ENCODE measurements at regions not wholly inside any gene's neighbourhood (a gene's known extent, or its start where the extent isn't known, plus 50 kb on each side); places are given as distances from the start of the nearest gene placed in this dataset.

DNA sequence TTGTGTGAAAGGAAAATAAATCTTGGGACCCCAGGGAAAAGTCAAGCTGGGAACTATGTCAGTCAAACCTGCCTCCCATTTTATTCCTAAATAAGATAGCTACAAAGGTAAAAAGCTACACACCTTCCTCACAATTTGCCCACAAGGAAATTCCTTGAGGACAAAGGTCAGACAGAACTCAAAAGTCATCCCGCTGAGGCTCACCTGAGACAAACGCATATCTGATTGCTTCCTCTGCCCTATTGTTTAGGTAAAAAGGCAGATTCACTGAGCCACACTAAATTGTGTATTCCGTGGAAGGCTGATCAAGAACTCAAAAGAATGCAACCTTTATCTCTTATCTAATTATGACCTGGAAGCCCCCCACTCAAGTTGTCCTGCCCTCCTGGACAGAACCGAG is 58.7 kb upstream of the MAML3 start:
- TF ChIP-seq ZC3H10 (CRISPR knock-in tag; IDR thresholded peaks at IDR 0.05) (no peak), TOX (CRISPR knock-in tag; IDR thresholded peaks at IDR 0.05; ENCODE audit: borderline replicate concordance) (no peak), CSDC2 (CRISPR knock-in tag; IDR thresholded peaks at IDR 0.05) (no peak), TCF4 (CRISPR knock-in tag; IDR thresholded peaks at IDR 0.05; ENCODE audit: borderline replicate concordance) (no peak), ZFP30 (CRISPR knock-in tag; IDR thresholded peaks at IDR 0.05) (no peak), ZNF70 (CRISPR knock-in tag; IDR thresholded peaks at IDR 0.05) (no peak), ARNTL (CRISPR knock-in tag; IDR thresholded peaks at IDR 0.05; ENCODE audit: borderline replicate concordance, low read depth) (no peak), ISL1 (CRISPR knock-in tag; IDR thresholded peaks at IDR 0.05) (no peak), RARB (CRISPR knock-in tag; IDR thresholded peaks at IDR 0.05) (no peak), ESRRG (CRISPR knock-in tag; IDR thresholded peaks at IDR 0.05) (no peak), ZFP3 (CRISPR knock-in tag; IDR thresholded peaks at IDR 0.05) (no peak), GLIS3 (CRISPR knock-in tag; IDR thresholded peaks at IDR 0.05) (no peak), ZNF565 (CRISPR knock-in tag; conservative IDR thresholded peaks at IDR 0.05; ENCODE audit: low read depth) (no peak), PATZ1 (CRISPR knock-in tag; IDR thresholded peaks at IDR 0.05; ENCODE audit: borderline replicate concordance) (no peak), BACH2 (CRISPR knock-in tag; IDR thresholded peaks at IDR 0.05; ENCODE audit: borderline replicate concordance) (no peak), OSR1 (CRISPR knock-in tag; IDR thresholded peaks at IDR 0.05) (no peak)
- TF ChIP-seq, protein P1, sequence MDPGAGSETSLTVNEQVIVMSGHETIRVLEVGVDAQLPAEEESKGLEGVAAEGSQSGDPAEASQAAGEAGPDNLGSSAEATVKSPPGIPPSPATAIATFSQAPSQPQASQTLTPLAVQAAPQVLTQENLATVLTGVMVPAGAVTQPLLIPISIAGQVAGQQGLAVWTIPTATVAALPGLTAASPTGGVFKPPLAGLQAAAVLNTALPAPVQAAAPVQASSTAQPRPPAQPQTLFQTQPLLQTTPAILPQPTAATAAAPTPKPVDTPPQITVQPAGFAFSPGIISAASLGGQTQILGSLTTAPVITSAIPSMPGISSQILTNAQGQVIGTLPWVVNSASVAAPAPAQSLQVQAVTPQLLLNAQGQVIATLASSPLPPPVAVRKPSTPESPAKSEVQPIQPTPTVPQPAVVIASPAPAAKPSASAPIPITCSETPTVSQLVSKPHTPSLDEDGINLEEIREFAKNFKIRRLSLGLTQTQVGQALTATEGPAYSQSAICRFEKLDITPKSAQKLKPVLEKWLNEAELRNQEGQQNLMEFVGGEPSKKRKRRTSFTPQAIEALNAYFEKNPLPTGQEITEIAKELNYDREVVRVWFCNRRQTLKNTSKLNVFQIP (CRISPR knock-in tag; IDR thresholded peaks at IDR 0.05; ENCODE audit: borderline replicate concordance, low read depth), result no peak
- TF ChIP-seq, protein P2, sequence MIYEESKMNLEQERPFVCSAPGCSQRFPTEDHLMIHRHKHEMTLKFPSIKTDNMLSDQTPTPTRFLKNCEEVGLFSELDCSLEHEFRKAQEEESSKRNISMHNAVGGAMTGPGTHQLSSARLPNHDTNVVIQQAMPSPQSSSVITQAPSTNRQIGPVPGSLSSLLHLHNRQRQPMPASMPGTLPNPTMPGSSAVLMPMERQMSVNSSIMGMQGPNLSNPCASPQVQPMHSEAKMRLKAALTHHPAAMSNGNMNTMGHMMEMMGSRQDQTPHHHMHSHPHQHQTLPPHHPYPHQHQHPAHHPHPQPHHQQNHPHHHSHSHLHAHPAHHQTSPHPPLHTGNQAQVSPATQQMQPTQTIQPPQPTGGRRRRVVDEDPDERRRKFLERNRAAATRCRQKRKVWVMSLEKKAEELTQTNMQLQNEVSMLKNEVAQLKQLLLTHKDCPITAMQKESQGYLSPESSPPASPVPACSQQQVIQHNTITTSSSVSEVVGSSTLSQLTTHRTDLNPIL (CRISPR knock-in tag; IDR thresholded peaks at IDR 0.05; ENCODE audit: low read depth), result no peak
- TF ChIP-seq, protein P3, sequence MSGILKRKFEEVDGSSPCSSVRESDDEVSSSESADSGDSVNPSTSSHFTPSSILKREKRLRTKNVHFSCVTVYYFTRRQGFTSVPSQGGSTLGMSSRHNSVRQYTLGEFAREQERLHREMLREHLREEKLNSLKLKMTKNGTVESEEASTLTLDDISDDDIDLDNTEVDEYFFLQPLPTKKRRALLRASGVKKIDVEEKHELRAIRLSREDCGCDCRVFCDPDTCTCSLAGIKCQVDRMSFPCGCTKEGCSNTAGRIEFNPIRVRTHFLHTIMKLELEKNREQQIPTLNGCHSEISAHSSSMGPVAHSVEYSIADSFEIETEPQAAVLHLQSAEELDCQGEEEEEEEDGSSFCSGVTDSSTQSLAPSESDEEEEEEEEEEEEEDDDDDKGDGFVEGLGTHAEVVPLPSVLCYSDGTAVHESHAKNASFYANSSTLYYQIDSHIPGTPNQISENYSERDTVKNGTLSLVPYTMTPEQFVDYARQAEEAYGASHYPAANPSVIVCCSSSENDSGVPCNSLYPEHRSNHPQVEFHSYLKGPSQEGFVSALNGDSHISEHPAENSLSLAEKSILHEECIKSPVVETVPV (CRISPR knock-in tag; IDR thresholded peaks at IDR 0.05), result no peak
- no peak for ATAC-seq

DNA sequence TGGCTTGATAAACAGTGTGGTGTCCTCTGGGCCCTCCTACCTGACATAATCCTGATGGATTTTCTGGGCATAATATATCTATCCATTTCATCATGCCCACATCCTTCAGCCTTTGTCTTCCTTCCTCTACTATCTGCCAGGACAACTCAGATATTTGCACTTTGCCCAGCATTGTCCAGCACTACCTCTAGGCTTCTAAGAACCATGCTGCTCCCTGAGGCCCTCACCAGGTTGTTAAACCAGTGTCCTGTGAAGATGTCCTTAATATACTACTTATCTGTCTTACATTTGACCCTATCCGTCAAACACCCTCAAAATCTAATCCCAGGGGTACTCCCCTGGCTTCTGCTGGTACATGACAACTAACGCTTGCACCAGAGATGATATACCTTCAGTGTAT is 58.2 kb upstream of the MAML3 start:
- no peak for ATAC-seq
- TF ChIP-seq PPARA (CRISPR knock-in tag; IDR thresholded peaks at IDR 0.05; ENCODE audit: borderline replicate concordance), result no peak
- TF ChIP-seq OSR1 (CRISPR knock-in tag; IDR thresholded peaks at IDR 0.05), result no peak
- TF ChIP-seq ZNF565 (CRISPR knock-in tag; conservative IDR thresholded peaks at IDR 0.05; ENCODE audit: low read depth), result no peak
- no peak for TF ChIP-seq ZFP3 (CRISPR knock-in tag; IDR thresholded peaks at IDR 0.05)
- no peak for TF ChIP-seq ZFP30 (CRISPR knock-in tag; IDR thresholded peaks at IDR 0.05)
- no peak for TF ChIP-seq TOX (CRISPR knock-in tag; IDR thresholded peaks at IDR 0.05; ENCODE audit: borderline replicate concordance)
- no peak for TF ChIP-seq ZNF70 (CRISPR knock-in tag; IDR thresholded peaks at IDR 0.05)
- TF ChIP-seq GLIS3 (CRISPR knock-in tag; IDR thresholded peaks at IDR 0.05), result no peak
- TF ChIP-seq, protein P1 (CRISPR knock-in tag; IDR thresholded peaks at IDR 0.05; ENCODE audit: borderline replicate concordance, low read depth), result no peak

GRCh38 chr4:140211693-140212092 is 57.7 kb upstream of the MAML3 start:
- ATAC-seq, result no peak
- TF ChIP-seq OSR1 (CRISPR knock-in tag; IDR thresholded peaks at IDR 0.05) (no peak), ZC3H10 (CRISPR knock-in tag; IDR thresholded peaks at IDR 0.05) (no peak), TOX (CRISPR knock-in tag; IDR thresholded peaks at IDR 0.05; ENCODE audit: borderline replicate concordance) (no peak), ZNF565 (CRISPR knock-in tag; conservative IDR thresholded peaks at IDR 0.05; ENCODE audit: low read depth) (no peak), BACH2 (CRISPR knock-in tag; IDR thresholded peaks at IDR 0.05; ENCODE audit: borderline replicate concordance) (no peak), ZNF8 (CRISPR knock-in tag; IDR thresholded peaks at IDR 0.05) (no peak), PATZ1 (CRISPR knock-in tag; IDR thresholded peaks at IDR 0.05; ENCODE audit: borderline replicate concordance) (no peak), ISL1 (CRISPR knock-in tag; IDR thresholded peaks at IDR 0.05) (no peak), PPARA (CRISPR knock-in tag; IDR thresholded peaks at IDR 0.05; ENCODE audit: borderline replicate concordance) (no peak), RARB (CRISPR knock-in tag; IDR thresholded peaks at IDR 0.05) (no peak), ZNF70 (CRISPR knock-in tag; IDR thresholded peaks at IDR 0.05) (no peak), CSDC2 (CRISPR knock-in tag; IDR thresholded peaks at IDR 0.05) (no peak)
- TF ChIP-seq, protein P3 (CRISPR knock-in tag; IDR thresholded peaks at IDR 0.05), result no peak
- TF ChIP-seq, protein P4, sequence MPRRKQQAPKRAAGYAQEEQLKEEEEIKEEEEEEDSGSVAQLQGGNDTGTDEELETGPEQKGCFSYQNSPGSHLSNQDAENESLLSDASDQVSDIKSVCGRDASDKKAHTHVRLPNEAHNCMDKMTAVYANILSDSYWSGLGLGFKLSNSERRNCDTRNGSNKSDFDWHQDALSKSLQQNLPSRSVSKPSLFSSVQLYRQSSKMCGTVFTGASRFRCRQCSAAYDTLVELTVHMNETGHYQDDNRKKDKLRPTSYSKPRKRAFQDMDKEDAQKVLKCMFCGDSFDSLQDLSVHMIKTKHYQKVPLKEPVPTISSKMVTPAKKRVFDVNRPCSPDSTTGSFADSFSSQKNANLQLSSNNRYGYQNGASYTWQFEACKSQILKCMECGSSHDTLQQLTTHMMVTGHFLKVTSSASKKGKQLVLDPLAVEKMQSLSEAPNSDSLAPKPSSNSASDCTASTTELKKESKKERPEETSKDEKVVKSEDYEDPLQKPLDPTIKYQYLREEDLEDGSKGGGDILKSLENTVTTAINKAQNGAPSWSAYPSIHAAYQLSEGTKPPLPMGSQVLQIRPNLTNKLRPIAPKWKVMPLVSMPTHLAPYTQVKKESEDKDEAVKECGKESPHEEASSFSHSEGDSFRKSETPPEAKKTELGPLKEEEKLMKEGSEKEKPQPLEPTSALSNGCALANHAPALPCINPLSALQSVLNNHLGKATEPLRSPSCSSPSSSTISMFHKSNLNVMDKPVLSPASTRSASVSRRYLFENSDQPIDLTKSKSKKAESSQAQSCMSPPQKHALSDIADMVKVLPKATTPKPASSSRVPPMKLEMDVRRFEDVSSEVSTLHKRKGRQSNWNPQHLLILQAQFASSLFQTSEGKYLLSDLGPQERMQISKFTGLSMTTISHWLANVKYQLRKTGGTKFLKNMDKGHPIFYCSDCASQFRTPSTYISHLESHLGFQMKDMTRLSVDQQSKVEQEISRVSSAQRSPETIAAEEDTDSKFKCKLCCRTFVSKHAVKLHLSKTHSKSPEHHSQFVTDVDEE (CRISPR knock-in tag; IDR thresholded peaks at IDR 0.05), result no peak
